ENCODE measurements at regions not wholly inside any gene's neighbourhood (a gene's known extent, or its start where the extent isn't known, plus 50 kb on each side); places are given as distances from the start of the nearest gene placed in this dataset.
"Not testable (repeated sequence)": the region's sequence is repeated elsewhere in the genome, so short reads cannot be mapped to it uniquely, and the experiment has no call there.

DNA sequence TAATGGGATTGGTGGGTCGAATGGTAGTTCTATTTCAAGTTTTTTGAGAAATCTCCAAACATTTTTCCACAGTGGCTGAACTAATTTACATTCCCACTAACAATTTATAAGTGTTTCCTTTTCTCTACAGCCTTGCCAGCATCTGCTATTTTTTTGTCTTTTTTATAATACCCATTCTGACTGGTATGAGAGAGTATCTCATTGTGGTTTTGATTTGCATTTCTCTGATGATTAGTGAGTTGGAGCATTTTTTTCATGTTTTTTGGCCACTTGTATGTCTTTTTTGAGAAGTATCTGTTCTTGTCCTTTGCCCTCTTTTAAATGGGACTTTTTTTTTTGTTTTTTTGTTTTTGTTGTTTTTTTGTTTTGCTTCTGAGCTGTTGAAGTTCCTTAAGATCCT is 200.0 kb upstream of the GK2 start:
- DNase-seq = no peak

DNA sequence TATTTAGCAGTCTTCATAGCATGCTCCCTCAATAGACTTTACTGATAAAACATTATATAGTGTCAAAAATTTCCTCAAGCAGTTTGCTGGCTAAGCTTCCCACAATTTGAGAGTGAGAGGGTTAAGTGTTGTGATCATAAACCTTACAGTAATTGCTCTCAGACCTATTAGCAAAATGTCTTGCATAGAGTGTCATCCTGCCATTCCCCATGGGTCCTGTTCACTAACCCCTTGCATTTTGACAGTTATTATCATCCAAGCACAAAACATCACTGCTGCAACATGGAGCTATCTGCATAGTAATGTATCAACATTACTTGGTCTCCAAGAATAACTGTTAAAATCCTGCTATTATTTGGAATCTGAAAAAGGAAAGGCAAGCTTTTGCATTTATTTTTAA is 196.1 kb upstream of the GK2 start:
- DNase-seq = no peak

DNA sequence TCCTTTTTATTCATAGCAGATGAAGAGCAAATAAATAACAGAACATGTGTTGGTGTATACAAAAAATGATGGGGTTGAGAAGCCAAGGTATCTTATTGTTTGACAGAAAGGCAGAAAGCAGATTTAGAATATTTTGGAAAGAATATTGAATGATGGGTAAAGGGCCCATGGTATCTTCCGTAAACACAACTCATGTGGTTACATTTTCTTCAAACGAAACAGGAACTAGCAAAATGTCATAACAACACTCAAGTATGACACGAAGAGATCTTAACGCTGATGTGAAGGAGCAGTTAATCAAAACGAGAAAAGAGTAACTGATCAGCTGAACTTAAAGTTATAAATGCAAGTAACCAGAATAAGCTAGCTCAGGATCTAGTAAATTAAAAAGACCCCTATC is 195.7 kb upstream of the GK2 start:
- no peak for DNase-seq

DNA sequence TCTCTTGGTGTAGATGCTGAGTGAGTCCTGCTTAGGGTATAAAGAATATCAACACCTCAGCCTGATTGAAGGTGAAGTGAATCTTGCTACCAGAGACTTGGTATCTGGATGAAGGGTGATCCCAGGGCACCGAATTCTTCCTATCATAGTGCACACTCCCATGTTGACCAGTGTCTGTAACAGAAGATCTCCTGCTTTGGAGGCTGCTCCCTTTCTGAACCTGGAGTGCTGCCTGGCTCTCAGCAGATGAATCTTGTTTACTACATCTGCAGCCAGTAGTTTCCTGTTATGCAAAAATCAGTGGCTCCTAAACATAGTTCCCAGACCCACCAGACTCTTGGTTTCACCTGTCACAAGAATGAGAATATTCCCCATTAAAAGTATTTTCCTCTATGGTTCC is 191.7 kb upstream of the GK2 start:
- no peak for DNase-seq

DNA sequence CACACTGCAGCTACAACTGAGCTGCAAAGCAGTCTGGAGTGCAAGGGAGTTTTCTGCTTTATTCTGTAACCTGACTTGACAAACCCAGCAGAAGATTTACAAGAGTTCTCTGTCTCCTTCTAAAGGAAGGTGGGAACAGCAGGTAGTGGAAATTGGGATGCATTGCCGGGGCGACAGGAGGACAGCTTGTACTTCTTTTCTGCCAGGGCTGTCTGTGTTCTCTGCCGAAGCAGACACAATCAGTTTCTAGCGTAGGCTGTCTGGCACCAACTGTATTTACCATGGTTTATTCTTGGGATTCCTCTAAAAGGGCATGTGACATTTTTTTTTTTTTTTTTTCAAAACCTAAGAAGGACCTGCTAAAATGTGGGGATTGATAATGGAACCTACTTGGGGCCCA is 190.8 kb upstream of the GK2 start:
- DNase-seq = peak in 1 of 2 experiments; percentile 44

DNA sequence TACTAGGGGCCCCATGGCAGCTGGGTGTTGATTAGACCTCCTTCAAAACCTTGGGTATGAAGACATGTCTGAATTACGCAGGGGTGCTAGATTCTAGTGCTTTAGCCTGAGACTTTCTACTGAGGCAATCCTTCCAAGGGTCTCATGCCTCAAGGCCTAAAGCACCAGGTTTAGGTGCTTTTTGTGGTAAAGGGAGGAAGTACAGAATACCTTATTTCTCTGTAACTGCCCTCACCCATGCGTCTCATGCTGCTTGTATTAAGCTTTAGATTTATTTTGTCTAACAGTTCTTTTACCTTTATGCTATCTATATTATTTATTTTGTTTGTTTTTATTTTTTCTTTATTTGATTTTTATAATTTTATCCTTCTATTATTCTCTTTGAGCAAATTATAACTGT is 190.2 kb upstream of the GK2 start:
- DNase-seq = no peak

DNA sequence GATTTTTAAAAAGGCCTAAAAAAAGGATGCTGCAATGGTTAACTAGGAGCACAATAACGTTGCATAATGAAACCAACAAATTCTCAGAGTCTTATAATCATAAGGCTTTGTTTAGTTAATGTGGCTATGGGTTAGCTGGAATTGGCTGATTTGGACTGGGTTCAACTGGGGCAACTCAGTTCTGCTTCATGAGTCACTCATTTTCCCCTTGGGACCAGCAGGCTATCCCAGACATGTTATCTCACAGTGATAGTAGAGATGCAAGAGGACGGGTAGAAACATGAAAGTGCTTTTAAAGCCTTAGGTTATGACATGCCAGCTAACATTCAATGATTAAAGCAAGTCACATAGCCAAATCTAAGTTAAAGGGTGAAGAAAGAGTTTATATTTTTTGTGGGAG is 189.2 kb upstream of the GK2 start:
- DNase-seq = peak in 1 of 2 experiments; percentile 44

DNA sequence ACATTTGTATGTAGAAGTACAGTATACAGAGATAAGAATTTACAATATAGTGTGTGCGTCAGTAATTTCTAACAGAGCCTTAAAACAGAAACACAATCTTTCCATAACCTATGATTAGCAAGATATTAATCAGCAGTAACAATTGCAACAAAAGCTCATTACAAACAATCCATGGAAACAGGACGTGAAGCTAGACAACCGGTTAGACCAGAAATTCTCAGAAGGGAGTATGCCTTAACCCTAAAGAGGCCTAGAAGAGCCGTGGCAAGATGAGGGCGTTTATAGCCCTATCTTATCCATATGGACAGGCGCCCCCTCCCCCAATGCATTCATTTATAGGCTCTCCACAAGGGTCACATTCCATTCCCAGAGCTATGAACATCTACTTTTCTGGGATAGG is 184.2 kb upstream of the GK2 start:
- DNase-seq = not testable (repeated sequence)

DNA sequence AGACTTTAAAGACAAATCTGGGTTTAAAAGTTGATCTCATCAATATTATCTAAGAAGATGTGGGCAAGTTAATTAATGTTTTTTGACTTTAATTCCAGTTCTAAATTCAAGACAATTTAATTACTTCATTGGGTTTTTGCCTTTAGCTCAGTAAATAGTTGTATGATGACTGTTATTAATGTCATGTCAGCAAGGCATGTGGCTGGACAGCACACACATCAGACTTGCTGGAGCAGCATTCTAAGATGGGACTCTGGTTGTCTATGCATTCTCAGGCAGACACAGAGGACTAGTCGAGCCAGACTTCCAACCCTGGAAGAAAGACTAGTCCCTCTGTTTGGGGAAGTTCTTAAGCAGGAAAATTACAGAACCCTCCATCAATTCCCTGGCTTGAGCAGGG is 180.7 kb upstream of the GK2 start:
- no peak for DNase-seq

DNA sequence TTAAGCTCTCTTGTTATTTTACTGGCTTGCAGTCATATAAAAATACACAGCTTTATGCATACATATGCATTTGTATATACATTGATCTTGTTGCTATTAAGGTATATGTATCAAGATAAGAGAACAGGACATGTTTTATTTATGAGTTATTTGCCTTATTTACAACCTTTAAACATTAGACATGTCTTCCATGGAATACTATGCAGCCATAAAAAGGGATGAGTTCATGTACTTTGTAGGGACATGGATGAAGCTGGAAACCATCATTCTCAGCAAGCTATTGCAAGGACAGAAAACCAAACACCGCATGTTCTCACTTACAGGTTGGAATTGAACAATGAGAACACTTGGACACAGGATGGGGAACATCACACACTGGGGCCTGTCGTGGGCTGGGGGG is 179.2 kb upstream of the GK2 start:
- not testable (repeated sequence) for DNase-seq

DNA sequence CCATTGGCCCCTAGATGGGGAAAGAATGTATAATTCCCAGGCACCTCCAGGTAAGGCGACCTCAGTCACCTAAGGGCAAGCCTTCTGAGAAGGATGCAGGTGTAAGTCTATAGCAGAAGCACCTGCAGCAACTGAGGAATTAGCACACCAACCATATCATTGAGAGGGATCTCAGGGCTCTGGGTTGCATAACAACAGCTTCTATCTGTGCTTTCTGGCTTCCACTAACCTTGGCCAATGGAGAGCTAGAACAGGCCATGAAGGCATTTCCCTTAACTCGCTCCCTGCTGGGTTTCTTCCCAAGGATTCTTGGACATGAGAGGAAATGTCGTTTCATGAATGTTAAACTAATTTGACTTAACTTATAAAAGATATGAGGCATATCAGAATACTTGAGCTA is 177.8 kb upstream of the GK2 start:
- no peak for DNase-seq

DNA sequence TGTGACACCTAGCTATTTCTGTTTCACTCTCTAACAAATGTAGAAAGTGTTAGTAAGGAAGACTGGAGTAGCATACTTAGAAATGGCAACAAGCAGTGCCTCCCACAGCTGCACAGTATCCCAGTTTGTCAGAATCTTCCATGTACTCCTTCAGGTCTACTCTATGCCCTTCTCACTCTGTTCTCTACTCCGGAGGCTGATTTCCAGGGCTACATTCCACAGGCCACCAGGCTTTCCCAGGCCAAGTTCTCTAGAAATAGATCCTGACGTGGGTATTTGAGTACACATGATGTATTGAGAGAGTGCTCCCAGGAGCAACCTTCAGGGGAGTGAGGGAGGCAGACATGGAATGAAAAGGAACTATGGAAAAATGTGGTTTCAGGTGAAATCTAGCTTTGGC is 177.3 kb upstream of the GK2 start:
- no peak for DNase-seq

DNA sequence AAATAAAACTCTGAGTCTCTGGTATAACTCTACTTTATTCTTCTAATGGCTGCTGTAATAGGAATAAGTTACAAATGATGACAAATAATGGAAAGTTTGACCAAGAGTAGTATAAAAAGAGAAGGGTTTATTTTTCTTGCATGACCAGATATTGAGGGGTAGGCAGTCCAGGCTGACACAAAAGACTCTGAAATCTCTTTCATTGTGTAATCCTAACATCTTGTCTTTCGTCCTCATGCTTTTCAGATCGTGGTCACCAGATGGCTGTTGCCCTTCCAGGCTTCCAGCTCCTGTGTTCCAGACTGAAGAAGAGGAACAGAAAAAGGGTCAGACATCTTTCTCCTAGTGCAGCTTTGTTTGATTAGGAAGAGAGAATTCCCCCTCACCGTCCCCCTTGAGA is 176.9 kb upstream of the GK2 start:
- no peak for DNase-seq

DNA sequence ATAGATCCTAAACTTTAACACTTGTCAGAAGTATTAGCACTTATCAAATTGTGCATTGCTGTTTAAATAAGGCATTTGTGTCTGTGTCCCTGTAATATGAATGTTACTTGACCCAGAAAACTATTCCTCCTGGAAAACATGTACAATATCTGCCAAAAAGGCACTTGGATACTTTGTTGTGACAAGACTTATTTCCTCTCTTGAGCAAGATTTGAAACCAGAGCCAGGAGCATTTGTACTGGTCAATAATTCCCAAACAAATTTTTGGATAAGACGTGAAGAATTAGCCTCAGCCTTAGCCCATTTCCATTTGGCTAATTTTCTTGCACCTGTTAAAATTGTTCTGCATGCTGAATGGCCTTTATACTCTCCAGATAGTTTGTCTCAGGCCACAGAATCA is 176.3 kb upstream of the GK2 start:
- no peak for DNase-seq

DNA sequence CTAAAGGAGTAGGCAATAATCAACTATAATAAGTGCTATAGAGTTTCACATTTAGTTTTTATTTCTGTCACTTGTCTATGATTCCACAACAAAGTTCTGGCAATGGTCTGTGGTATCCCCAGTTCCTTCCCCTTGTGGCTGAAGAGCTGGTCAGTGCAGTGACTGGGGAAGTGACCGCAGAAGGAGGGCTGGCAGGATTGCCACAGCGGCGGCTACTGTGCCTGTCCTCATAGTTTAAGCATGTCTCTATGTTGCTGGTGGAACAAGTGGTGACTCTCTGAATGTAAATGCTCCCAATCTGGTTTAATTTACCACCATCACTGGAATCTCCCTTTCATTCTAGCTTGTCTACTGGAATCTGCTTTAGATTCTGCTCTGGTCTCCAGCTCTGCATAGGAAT is 170.6 kb upstream of the GK2 start:
- DNase-seq = no peak

DNA sequence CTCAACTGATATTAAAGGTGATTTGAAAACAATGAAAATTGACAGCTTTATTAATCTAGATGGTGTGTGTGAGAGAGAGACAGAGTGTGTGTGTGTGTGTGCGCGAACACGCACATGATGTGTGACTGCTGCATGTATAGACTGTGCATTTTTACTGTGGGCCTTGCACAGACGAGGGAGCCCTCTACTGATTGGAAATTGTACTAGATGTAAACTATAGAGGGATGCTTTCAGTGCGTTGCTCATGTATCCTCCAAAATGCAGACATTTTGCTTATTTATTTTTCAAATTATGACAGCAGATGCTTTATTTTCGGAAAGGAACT is 168.4 kb upstream of the GK2 start:
- DNase-seq = peak in 1 of 2 experiments; percentile 61

DNA sequence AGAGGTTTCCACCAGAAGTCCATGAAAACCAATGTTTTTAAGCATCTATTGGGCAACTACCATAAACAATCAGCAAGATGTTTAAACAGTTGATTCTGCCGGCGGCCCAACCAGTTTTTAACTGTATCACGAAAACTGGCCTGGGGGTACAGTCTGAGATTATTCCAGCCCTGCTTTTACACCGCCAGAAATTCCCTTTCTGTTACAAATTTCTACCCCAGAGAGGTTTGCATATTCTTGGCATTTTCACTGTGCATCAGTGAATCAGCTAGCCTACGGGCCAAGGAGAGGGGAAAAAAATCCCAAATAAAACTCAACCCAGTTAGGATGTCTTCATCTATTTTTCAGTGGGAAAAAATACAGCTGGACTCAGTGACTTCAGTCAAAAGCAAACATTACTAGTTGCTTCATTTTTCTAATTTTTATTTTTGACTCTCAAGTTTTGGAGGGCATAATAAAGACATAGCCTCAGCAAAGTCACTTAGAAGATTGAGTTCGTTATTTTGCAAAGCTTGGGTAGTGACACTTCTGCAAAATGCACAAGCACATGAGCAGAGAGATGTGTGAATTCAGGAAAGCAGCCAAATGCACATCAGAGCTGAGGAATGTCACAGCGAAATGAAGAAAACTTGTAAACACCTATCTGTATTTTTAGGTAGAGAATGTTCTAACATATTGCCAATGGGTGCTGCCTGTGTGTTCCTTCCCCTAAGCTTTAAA is 167.8 kb upstream of the GK2 start:
- no peak for DNase-seq

DNA sequence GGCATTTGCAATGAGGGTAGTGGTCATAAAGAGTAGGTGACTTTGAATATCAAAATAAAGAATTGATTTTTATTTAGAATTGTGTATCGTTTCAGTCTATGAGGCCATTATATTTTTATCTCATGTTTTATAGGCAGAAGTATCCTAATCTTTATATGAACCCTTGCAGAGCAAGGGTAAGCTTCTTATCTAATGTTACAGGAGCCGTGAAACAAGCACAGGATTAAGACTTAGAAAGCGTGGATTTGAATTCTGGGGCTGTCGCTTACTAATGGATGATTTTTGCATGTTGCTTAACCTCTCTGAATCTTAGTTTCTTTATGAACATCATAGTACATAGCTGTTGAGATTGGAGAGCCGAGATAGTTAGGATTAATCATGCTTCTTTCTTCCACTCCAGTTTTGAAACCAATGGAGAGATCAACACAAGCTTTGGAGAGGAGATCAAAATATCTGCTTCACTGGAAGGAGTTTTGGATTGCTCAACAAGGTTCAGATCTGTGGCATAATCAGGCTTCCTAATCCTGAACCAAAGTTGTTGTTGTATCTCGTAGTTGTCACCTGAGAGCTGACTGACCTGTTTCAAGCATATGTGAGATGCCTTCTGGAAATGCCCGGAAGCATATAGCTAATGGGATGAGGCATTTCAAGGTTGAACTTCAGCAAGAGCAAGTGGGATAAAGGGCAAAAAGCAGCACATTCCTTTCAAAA is 166.9 kb upstream of the GK2 start:
- DNase-seq = no peak

DNA sequence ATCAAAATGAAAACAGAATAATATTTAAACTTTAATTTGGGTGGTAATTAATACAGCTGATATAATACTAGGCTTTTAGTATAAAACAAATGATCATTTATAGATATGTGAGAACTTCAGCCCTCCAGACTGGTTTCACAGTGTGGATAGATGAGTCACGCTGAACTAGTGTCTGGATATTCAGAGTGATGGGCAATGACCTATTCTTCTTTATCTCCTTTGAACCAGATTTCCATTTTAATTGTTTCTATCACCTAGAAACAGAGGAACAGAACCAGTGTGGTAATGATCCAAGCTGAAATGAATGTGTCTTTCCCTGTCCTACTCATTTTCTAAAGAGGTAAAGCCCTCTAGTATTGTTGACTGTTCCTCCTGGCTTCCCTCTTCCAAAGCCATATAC is 155.2 kb upstream of the GK2 start:
- no peak for DNase-seq

DNA sequence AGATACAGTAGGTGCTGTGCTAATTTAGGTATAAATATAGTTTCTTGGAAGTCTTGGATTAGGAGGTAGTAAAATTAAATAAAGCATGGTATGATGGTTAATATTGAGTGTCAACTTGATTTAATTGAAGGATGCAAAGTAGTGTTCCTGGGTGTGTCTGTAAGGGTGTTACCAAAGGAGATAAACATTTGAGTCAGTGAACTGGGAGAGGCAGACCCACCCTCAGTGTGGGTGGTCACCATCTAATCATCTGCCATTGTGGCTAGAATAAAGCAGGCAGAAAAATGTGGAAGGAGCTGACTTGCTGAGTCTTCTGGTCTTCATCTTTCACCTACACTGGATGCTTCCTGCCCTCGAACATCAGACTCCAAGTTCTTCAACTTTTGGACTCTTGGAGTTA is 153.7 kb upstream of the GK2 start:
- DNase-seq = no peak

DNA sequence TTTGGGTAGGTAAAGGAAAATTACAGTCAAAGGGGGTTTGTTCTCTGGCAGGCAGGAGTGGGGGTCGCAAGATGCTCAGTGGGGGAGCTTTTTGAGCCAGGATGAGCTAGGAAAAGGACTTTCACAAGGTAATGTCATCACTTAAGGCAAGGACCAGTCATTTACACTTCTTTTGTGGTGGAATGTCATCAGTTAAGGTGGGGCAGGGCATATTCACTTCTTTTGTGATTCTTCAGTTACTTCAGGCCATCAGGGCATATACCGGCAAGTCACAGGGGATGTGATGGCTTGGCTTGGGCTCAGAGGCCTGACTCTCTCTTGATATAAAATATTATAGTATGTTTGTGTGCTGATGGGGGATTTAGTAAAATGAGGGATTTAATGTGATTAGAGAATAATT is 151.4 kb upstream of the GK2 start:
- DNase-seq = not testable (repeated sequence)

DNA sequence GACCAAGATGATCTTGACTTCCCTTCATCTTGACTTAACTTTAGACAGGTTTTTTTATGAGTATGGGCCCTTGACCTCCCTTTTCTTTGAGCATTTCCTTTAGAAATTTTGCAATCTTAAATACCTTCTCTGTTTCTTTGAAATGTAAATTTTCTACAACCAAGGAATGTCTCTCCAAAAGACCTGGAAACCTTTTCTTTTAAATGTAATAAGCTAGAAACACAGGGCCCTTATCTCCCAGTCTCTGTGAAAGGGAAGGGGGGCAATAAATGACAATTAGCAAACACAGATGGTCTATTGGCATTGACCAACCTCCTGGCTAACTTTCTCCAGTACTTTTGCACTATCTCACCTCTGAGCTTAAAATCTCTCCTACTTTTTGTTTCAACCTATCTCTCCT is 144.3 kb upstream of the GK2 start:
- DNase-seq = no peak

DNA sequence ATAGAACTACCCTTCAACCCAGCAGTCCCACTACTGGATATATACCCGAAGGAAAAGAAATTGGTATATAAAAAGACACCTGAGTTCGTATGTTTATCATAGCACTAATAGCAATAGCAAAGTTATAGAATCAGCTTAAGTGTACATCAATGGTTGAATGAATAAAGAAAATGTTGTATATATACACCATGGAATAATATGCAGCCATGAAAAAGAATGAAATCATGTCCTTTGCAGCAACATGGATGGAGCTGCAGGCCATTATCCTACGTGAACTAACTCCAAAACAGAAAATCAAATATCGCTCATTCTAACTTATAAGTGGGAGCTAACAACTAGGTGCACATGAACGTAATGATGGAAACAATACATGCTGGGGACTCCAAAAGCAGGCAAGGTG is 143.5 kb upstream of the GK2 start:
- DNase-seq = no peak

DNA sequence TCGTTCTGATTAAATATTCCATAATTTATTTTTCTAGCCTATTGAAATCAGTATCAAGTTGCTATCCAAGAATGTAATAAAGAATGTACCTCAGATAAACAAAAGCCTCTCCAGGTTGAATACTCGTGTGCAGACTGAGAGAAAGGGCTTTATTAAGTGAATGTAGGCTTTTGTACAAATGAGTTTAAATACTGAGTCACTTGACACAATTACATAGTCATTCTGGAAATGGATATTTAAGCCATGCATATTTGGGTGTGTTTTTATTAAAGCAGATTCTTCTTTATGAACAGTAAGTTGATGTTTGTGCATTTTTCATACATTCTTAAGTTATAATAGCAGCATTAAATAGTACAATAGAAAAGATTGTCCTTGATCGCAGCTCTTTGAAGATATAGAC is 139.8 kb upstream of the GK2 start:
- DNase-seq = no peak

DNA sequence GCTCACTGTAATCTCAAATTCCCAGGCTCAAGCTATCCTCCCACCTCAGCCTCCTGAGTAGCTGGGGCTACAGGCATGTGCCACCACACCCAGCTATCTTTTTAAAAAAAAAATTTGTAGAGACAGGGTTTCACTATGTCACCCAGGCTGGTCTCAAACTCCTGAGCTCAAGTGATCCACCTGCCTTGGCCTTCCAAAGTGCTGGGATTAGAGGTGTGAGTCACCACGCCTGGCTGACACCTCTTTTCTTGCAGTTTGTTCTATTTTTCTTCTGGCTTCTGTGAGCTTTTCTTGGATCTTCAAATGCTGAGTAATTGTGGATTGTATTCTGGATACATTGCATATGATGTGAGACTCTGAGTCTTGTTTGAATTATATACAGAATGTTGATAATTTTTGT is 137.3 kb upstream of the GK2 start:
- not testable (repeated sequence) for DNase-seq

Measured in NCI-H446 (cell line).